PC-9 (cell line): ENCODE measurements at regions not wholly inside any gene's neighbourhood (a gene's known extent, or its start where the extent isn't known, plus 50 kb on each side); places are given as distances from the start of the nearest gene placed in this dataset.

ENCODE experiments used
- BruUV-seq: library from RNA; stranded (reverse); fragments of 400-500 nt; replicated peaks from 2 replicates; lab custom pipeline; 2021; lab: Mats Ljungman, UMichigan
- CTCF ChIA-PET: fragments of 300-600 bp; sonication (Branson Sonifier 250); formaldehyde crosslinking; loops from one replicate; lab custom pipeline; 2022; ENCODE audit warnings: antibody characterized with exemption; lab: Charles Lee
- POLR2A ChIA-PET: fragments of 300-600 bp; sonication (Branson Sonifier 250); formaldehyde crosslinking; loops from one replicate; lab custom pipeline; 2022; ENCODE audit warnings: antibody characterized with exemption; ENCODE audit not compliant: unreplicated experiment; lab: Charles Lee
- DNase-seq, 2 experiments: peaks; one replicate each; pipeline versions ENCODE4 v3.0.0 to v3.0.0-alpha.2; 2015 to 2022; ENCODE audit warnings: mixed read lengths in 1 of 2
- H2AFZ ChIP-seq: fragments of 200-600 bp; sonication (generic); 2 replicates; pipeline ENCODE4 v1.8.1; 2017; ENCODE audit warnings: antibody characterized with exemption
- H3F3A ChIP-seq: fragments of 200-600 bp; sonication (generic); 2 replicates; pipeline ENCODE4 v1.8.1; 2017; ENCODE audit warnings: antibody characterized with exemption, mild to moderate bottlenecking, low read depth; ENCODE audit not compliant: insufficient read depth
- H3K27ac ChIP-seq: fragments of 200-600 bp; sonication (generic); 2 replicates; pipeline ENCODE4 v1.6.1; 2016; ENCODE audit warnings: mixed run types
- H3K27me3 ChIP-seq: fragments of 200-600 bp; sonication (generic); 2 replicates; pipeline ENCODE4 v1.6.1; 2016; ENCODE audit warnings: low read depth, mixed run types; ENCODE audit not compliant: insufficient read depth
- H3K36me3 ChIP-seq: fragments of 200-600 bp; sonication (generic); 2 replicates; pipeline ENCODE4 v1.6.1; 2016; ENCODE audit warnings: low read depth, mixed run types
- H3K4me1 ChIP-seq: fragments of 200-600 bp; sonication (generic); replicated peaks from 2 replicates; pipeline ENCODE4 v1.6.1; 2016; ENCODE audit warnings: mixed run types; ENCODE audit not compliant: insufficient read depth
- H3K4me2 ChIP-seq: fragments of 200-600 bp; sonication (generic); 2 replicates; pipeline ENCODE4 v1.6.1; 2017; ENCODE audit warnings: mixed run types
- H3K4me3 ChIP-seq: fragments of 200-600 bp; sonication (generic); 2 replicates; pipeline ENCODE4 v1.6.1; 2016; ENCODE audit warnings: mixed run types
- H3K79me2 ChIP-seq: fragments of 200-600 bp; sonication (generic); 2 replicates; pipeline ENCODE4 v1.6.1; 2017; ENCODE audit warnings: low read depth, mixed run types
- H3K9me2 ChIP-seq: fragments of 200-600 bp; sonication (generic); 2 replicates; pipeline ENCODE4 v1.8.1; 2017; ENCODE audit warnings: mild to moderate bottlenecking; ENCODE audit not compliant: insufficient read depth
- H3K9me3 ChIP-seq: fragments of 200-600 bp; sonication (generic); 2 replicates; pipeline ENCODE4 v1.8.1; 2016; ENCODE audit warnings: low read depth; ENCODE audit not compliant: insufficient read depth
- H4K20me1 ChIP-seq: fragments of 200-600 bp; sonication (generic); 2 replicates; pipeline ENCODE4 v1.8.1; 2017; ENCODE audit not compliant: insufficient read depth
- CTCF ChIP-seq: fragments of 200-600 bp; sonication (generic); conservative IDR thresholded peaks from 2 replicates; pipeline ENCODE4 v1.6.1; 2017; ENCODE audit warnings: mixed run types, antibody characterized with exemption, mild to moderate bottlenecking, moderate library complexity
- EZH2 ChIP-seq: fragments of 200-600 bp; sonication (generic); IDR thresholded peaks from 2 replicates; pipeline ENCODE4 v1.8.0; 2017; ENCODE audit warnings: antibody characterized with exemption, low read depth
- intact Hi-C: fragments of 100-400 bp; cut with micrococcal nuclease; formaldehyde crosslinking; loops from one replicate; pipeline ENCODE4 v1.10.0; 2022; ENCODE audit not compliant: unreplicated experiment

- no peaks in the 10 kb centered on the region for H3K27me3 ChIP-seq
- no peak overlapping the region for H3K4me3 ChIP-seq
- DNase-seq = no peak
- no peaks in the 10 kb centered on the region for H3K4me1 ChIP-seq
- intact Hi-C loops = no loop called here
- H3K9me2 ChIP-seq = no peaks in the 10 kb centered on the region
- H3K27ac ChIP-seq = no peak overlapping the region
- no peaks in the 10 kb centered on the region for H4K20me1 ChIP-seq
- H3K4me2 ChIP-seq = no peak overlapping the region
- TF ChIP-seq EZH2 (no peak), CTCF (no peak)
- ChIA-PET POLR2A (no interaction called here), CTCF (no interaction called here)
- H3K79me2 ChIP-seq = no peaks in the 10 kb centered on the region
- no TSS peak for BruUV-seq
- no peaks in the 10 kb centered on the region for H3K36me3 ChIP-seq
- no peaks in the 10 kb centered on the region for H3K9me3 ChIP-seq
- no peak overlapping the region for H2AFZ ChIP-seq
- H3F3A ChIP-seq = no peaks in the 10 kb centered on the region
Observed at GRCh38 chr3:29214009-29214658, 66.7 kb upstream of the RBMS3 start.

GRCh38 chr3:29215948-29216347, 64.9 kb upstream of the RBMS3 start:
- intact Hi-C loops = no loop called here
- TF ChIP-seq EZH2 (no peak), CTCF (no peak)
- no peak overlapping the region for H3K4me3 ChIP-seq
- no peak overlapping the region for H3K4me2 ChIP-seq
- CTCF ChIA-PET = no interaction called here
- H3K36me3 ChIP-seq = no peaks in the 10 kb centered on the region
- no TSS peak for BruUV-seq
- H3K9me2 ChIP-seq = no peaks in the 10 kb centered on the region
- POLR2A ChIA-PET = no interaction called here
- H4K20me1 ChIP-seq = no peaks in the 10 kb centered on the region
- H3K79me2 ChIP-seq = no peaks in the 10 kb centered on the region
- no peak for DNase-seq
- no peaks in the 10 kb centered on the region for H3K4me1 ChIP-seq
- no peaks in the 10 kb centered on the region for H3K9me3 ChIP-seq
- H2AFZ ChIP-seq = no peak overlapping the region
- H3K27ac ChIP-seq = no peak overlapping the region
- H3F3A ChIP-seq = no peaks in the 10 kb centered on the region
- H3K27me3 ChIP-seq = no peaks in the 10 kb centered on the region

- Histone ChIP-seq H3F3A (no peaks in the 10 kb centered on the region), H3K4me3 (no peak overlapping the region), H3K9me2 (no peaks in the 10 kb centered on the region), H2AFZ (no peak overlapping the region), H3K27me3 (no peaks in the 10 kb centered on the region), H3K27ac (no peak overlapping the region), H3K4me1 (no peaks in the 10 kb centered on the region), H4K20me1 (no peaks in the 10 kb centered on the region), H3K9me3 (no peaks in the 10 kb centered on the region), H3K4me2 (no peak overlapping the region), H3K36me3 (no peaks in the 10 kb centered on the region), H3K79me2 (no peaks in the 10 kb centered on the region)
- DNase-seq = no peak
- intact Hi-C loops = no loop called here
- ChIA-PET CTCF (no interaction called here), POLR2A (no interaction called here)
- no TSS peak for BruUV-seq
- no peak for TF ChIP-seq CTCF
- TF ChIP-seq EZH2 = no peak
Observed at GRCh38 chr3:29226706-29227105, 54.2 kb upstream of the RBMS3 start.
